H9 (cell line): ENCODE measurements at regions not wholly inside any gene's neighbourhood (a gene's known extent, or its start where the extent isn't known, plus 50 kb on each side); places are given as distances from the start of the nearest gene placed in this dataset.

Source experiments
- DNase-seq: peaks from one replicate; pipeline ENCODE4 v3.0.0-alpha.2; 2017
- H2AFZ ChIP-seq: one replicate; pipeline ENCODE4 v1.6.1; 2013; ENCODE audit warnings: mild to moderate bottlenecking, low read length, control low read depth, moderate library complexity
- H2AK5ac ChIP-seq: 2 replicates; pipeline ENCODE4 v1.6.1; 2013; ENCODE audit warnings: low read length, control low read depth, mixed read lengths; ENCODE audit not compliant: insufficient read length
- H2BK120ac ChIP-seq: one replicate; pipeline ENCODE4 v1.6.1; 2013; ENCODE audit warnings: low read depth, mild to moderate bottlenecking, low read length, control low read depth, inconsistent platforms; ENCODE audit not compliant: poor library complexity, severe bottlenecking
- H2BK12ac ChIP-seq: 2 replicates; pipeline ENCODE4 v1.6.1; 2013; ENCODE audit warnings: low read length, control low read depth, mixed read lengths, low read depth; ENCODE audit not compliant: insufficient read length
- H2BK15ac ChIP-seq: 2 replicates; pipeline ENCODE4 v1.6.1; 2013; ENCODE audit warnings: low read depth, low read length, control low read depth
- H2BK20ac ChIP-seq: one replicate; pipeline ENCODE4 v1.6.1; 2013; ENCODE audit warnings: low read depth, mild to moderate bottlenecking, low read length, control low read depth, inconsistent platforms; ENCODE audit not compliant: poor library complexity, severe bottlenecking
- H2BK5ac ChIP-seq: 2 replicates; pipeline ENCODE4 v1.6.1; 2013; ENCODE audit warnings: low read length, control low read depth, mixed read lengths; ENCODE audit not compliant: insufficient read length
- H3K14ac ChIP-seq: 2 replicates; pipeline ENCODE4 v1.6.1; 2013; ENCODE audit warnings: low read length, control low read depth; ENCODE audit not compliant: insufficient read depth
- H3K18ac ChIP-seq: 2 replicates; pipeline ENCODE4 v1.6.1; 2013; ENCODE audit warnings: low read depth, mild to moderate bottlenecking, mixed read lengths, low read length, control low read depth; ENCODE audit not compliant: insufficient read length
- H3K23ac ChIP-seq: 2 replicates; pipeline ENCODE4 v1.6.1; 2013; ENCODE audit warnings: low read length, control low read depth, mixed read lengths, low read depth; ENCODE audit not compliant: insufficient read length
- H3K23me2 ChIP-seq: 2 replicates; pipeline ENCODE4 v1.6.1; 2013; ENCODE audit warnings: low read depth, mild to moderate bottlenecking, mixed read lengths, low read length, control low read depth; ENCODE audit not compliant: insufficient read length, poor library complexity, severe bottlenecking
- H3K27ac ChIP-seq: 2 replicates; pipeline ENCODE4 v1.5.1; 2013; ENCODE audit warnings: low read length, control low read depth, mixed read lengths, low read depth; ENCODE audit not compliant: insufficient read length
- H3K27me3 ChIP-seq: 2 replicates; pipeline ENCODE4 v1.6.1; 2013; ENCODE audit warnings: low read length, control low read depth, inconsistent platforms; ENCODE audit not compliant: insufficient read depth
- H3K4ac ChIP-seq: 2 replicates; pipeline ENCODE4 v1.6.1; 2013; ENCODE audit warnings: low read depth, mild to moderate bottlenecking, control low read depth, inconsistent platforms, low read length, moderate library complexity
- H3K4me1 ChIP-seq: 2 replicates; pipeline ENCODE4 v1.6.1; 2013; ENCODE audit warnings: low read length, control low read depth, inconsistent platforms; ENCODE audit not compliant: insufficient read depth
- H3K4me2 ChIP-seq: 2 replicates; pipeline ENCODE4 v1.6.1; 2013; ENCODE audit warnings: low read length, control low read depth, mixed read lengths; ENCODE audit not compliant: insufficient read length, insufficient read depth
- H3K56ac ChIP-seq: 2 replicates; pipeline ENCODE4 v1.6.1; 2013; ENCODE audit warnings: low read depth, mild to moderate bottlenecking, mixed read lengths, low read length, control low read depth; ENCODE audit not compliant: insufficient read length
- H3K79me1 ChIP-seq: 2 replicates; pipeline ENCODE4 v1.6.1; 2013; ENCODE audit warnings: low read depth, mild to moderate bottlenecking, moderate library complexity, low read length, control low read depth, inconsistent platforms; ENCODE audit not compliant: insufficient read depth, poor library complexity, severe bottlenecking
- H3K79me2 ChIP-seq: 2 replicates; pipeline ENCODE4 v1.6.1; 2013; ENCODE audit warnings: low read length, control low read depth, inconsistent platforms; ENCODE audit not compliant: insufficient read depth
- H3K9ac ChIP-seq: 2 replicates; pipeline ENCODE4 v1.6.1; 2013; ENCODE audit warnings: low read length, control low read depth, mixed read lengths; ENCODE audit not compliant: insufficient read length; ENCODE audit errors: extremely low read depth
- H3K9me3 ChIP-seq: one replicate; pipeline ENCODE4 v1.6.1; 2013; ENCODE audit warnings: low read depth, low read length, inconsistent platforms; ENCODE audit not compliant: control insufficient read depth
- H3T11ph ChIP-seq: one replicate; pipeline ENCODE4 v1.6.1; 2013; ENCODE audit warnings: mild to moderate bottlenecking, low read length, control low read depth, inconsistent platforms
- H4K20me1 ChIP-seq: one replicate; pipeline ENCODE4 v1.6.1; 2013; ENCODE audit not compliant: control insufficient read depth, insufficient read length, insufficient read depth
- H4K5ac ChIP-seq: 2 replicates; pipeline ENCODE4 v1.6.1; 2013; ENCODE audit warnings: low read depth, mild to moderate bottlenecking, mixed read lengths, low read length, control low read depth; ENCODE audit not compliant: insufficient read length
- H4K8ac ChIP-seq: replicated peaks from 2 replicates; pipeline ENCODE4 v1.6.1; 2013; ENCODE audit warnings: low read length, control low read depth, mixed read lengths, low read depth; ENCODE audit not compliant: insufficient read length
- H4K91ac ChIP-seq: 2 replicates; pipeline ENCODE4 v1.6.1; 2013; ENCODE audit warnings: low read depth, mild to moderate bottlenecking, moderate library complexity, mixed read lengths, low read length, control low read depth; ENCODE audit not compliant: insufficient read length
- H3K27ac Mint-ChIP-seq, 3 experiments: 2 replicates in 2 of 3; 3 replicates in 1 of 3; pipeline ENCODE4 v1.8.0; 2020 to 2021; ENCODE audit warnings: mixed read lengths in 3 of 3, mild to moderate bottlenecking in 1 of 3, moderate library complexity in 1 of 3
- H3K27me3 Mint-ChIP-seq: 2 replicates; pipeline ENCODE4 v1.8.0; 2021; ENCODE audit warnings: low read depth, mild to moderate bottlenecking, moderate library complexity, mixed read lengths
- H3K36me3 Mint-ChIP-seq, 3 experiments: 2 replicates in 2 of 3; 3 replicates in 1 of 3; pipeline ENCODE4 v1.8.0; 2020 to 2021; ENCODE audit warnings: low read depth in 3 of 3, mixed read lengths in 3 of 3; ENCODE audit not compliant: insufficient read depth in 1 of 3
- H3K4me1 Mint-ChIP-seq, 2 experiments: 2 replicates each; pipeline ENCODE4 v1.8.0; 2020; ENCODE audit warnings: mixed read lengths in 2 of 2
- H3K4me3 Mint-ChIP-seq, 2 experiments: 2 replicates in 1 of 2; 3 replicates in 1 of 2; pipeline ENCODE4 v1.8.0; 2020 to 2021; ENCODE audit warnings: mild to moderate bottlenecking in 2 of 2, mixed read lengths in 2 of 2, moderate library complexity in 1 of 2
- H3K9me3 Mint-ChIP-seq, 2 experiments: 2 replicates in 1 of 2; 3 replicates in 1 of 2; pipeline ENCODE4 v1.8.0; 2020; ENCODE audit warnings: mild to moderate bottlenecking in 2 of 2, mixed read lengths in 2 of 2, moderate library complexity in 1 of 2
- WGBS: extraction: QIAGEN DNeasy Blood & Tissue Kit; methylation state at CpG from one replicate; pipeline ENCODE4 v1.1.7; 2013; ENCODE audit warnings: missing lambda C conversion rate, low lambda C conversion rate, mixed read lengths; ENCODE audit not compliant: insufficient read length; ENCODE audit errors: extremely low coverage; 5-methylcytosine and 5-hydroxymethylcytosine counted together
- TF ChIP-seq, protein P1 (sequence below): fragments of 200-600 bp; sonication (generic); conservative IDR thresholded peaks from 3 replicates; pipeline ENCODE4 v1.8.0; 2021; ENCODE audit warnings: antibody characterized with exemption, mild to moderate bottlenecking

- Histone ChIP-seq H2BK15ac (no peak overlapping the region), H3K56ac (no peak overlapping the region), H4K20me1 (no peaks in the 10 kb centered on the region), H3T11ph (no peak overlapping the region), H3K9ac (no peak overlapping the region), H3K27me3 (no peaks in the 10 kb centered on the region), H3K27ac (no peak overlapping the region), H2AK5ac (no peak overlapping the region), H2BK5ac (no peak overlapping the region), H3K4me1 (peaks cover 4% of the 10 kb centered on the region; the same call in 1 of the 2 replicates), H4K91ac (no peak overlapping the region), H4K8ac (no peak overlapping the region), H2AFZ (no peak overlapping the region), H3K23me2 (no peaks in the 10 kb centered on the region), H3K79me2 (no peaks in the 10 kb centered on the region), H2BK20ac (no peak overlapping the region), H2BK120ac (no peak overlapping the region), H3K18ac (no peak overlapping the region), H2BK12ac (no peak overlapping the region), H3K9me3 (no peaks in the 10 kb centered on the region), H3K23ac (no peak overlapping the region), H3K4me2 (no peak overlapping the region), H3K79me1 (no peaks in the 10 kb centered on the region), H3K4ac (no peak overlapping the region), H3K14ac (no peak overlapping the region), H4K5ac (no peak overlapping the region)
- TF ChIP-seq, protein P1, sequence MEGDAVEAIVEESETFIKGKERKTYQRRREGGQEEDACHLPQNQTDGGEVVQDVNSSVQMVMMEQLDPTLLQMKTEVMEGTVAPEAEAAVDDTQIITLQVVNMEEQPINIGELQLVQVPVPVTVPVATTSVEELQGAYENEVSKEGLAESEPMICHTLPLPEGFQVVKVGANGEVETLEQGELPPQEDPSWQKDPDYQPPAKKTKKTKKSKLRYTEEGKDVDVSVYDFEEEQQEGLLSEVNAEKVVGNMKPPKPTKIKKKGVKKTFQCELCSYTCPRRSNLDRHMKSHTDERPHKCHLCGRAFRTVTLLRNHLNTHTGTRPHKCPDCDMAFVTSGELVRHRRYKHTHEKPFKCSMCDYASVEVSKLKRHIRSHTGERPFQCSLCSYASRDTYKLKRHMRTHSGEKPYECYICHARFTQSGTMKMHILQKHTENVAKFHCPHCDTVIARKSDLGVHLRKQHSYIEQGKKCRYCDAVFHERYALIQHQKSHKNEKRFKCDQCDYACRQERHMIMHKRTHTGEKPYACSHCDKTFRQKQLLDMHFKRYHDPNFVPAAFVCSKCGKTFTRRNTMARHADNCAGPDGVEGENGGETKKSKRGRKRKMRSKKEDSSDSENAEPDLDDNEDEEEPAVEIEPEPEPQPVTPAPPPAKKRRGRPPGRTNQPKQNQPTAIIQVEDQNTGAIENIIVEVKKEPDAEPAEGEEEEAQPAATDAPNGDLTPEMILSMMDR = no peak
- Mint-ChIP-seq H3K4me1 (peaks cover 20 to 21% of the 10 kb centered on the region in 2 experiments), H3K27me3 (no peaks in the 10 kb centered on the region; the same call in 1 of the 2 replicates), H3K4me3 (no peak overlapping the region), H3K27ac (no peak overlapping the region), H3K9me3 (no peaks in the 10 kb centered on the region; a peak in 1 of 5 replicates), H3K36me3 (no peaks in the 10 kb centered on the region)
- WGBS = no CpG with 5 or more reads among the region's 1 CpG
- no peak for DNase-seq
Observed at GRCh38 chr9:85416715-85417114, 325.0 kb downstream of the AGTPBP1 start.
